ENCODE measurements at regions not wholly inside any gene's neighbourhood (a gene's known extent, or its start where the extent isn't known, plus 50 kb on each side); places are given as distances from the start of the nearest gene placed in this dataset.

- CTCF ChIA-PET, result no interaction called here
- no peaks in the 10 kb centered on the region for H3K36me3 ChIP-seq (ENCODE audit: insufficient read depth, low read length, poor library complexity, severe bottlenecking)
These were observed 114.4 kb upstream of the CCDC196 start for GRCh38 chr14:66371776-66372175.

GRCh38 chr14:66375046-66375964 is 110.9 kb upstream of the CCDC196 start:
- H3K27me3 ChIP-seq (replicated peaks; ENCODE audit: insufficient read depth, low read depth, low read length, poor library complexity), result no peaks in the 10 kb centered on the region
- H3K27ac ChIP-seq (ENCODE audit: low read depth, low read length, poor library complexity, severe bottlenecking), result no peak overlapping the region
- no peaks in the 10 kb centered on the region for H3K36me3 ChIP-seq (ENCODE audit: insufficient read depth, low read length, poor library complexity, severe bottlenecking)
- no TSS peak for BruUV-seq (replicated peaks)
- peak; percentile 19 for DNase-seq (ENCODE audit: low spot score)
- CTCF ChIA-PET, result no interaction called here
- TF ChIP-seq EZH2 (IDR thresholded peaks at IDR 0.05; ENCODE audit: borderline replicate concordance, low read depth, low read length, poor library complexity, severe bottlenecking), result no peak
- TF ChIP-seq, protein P1, sequence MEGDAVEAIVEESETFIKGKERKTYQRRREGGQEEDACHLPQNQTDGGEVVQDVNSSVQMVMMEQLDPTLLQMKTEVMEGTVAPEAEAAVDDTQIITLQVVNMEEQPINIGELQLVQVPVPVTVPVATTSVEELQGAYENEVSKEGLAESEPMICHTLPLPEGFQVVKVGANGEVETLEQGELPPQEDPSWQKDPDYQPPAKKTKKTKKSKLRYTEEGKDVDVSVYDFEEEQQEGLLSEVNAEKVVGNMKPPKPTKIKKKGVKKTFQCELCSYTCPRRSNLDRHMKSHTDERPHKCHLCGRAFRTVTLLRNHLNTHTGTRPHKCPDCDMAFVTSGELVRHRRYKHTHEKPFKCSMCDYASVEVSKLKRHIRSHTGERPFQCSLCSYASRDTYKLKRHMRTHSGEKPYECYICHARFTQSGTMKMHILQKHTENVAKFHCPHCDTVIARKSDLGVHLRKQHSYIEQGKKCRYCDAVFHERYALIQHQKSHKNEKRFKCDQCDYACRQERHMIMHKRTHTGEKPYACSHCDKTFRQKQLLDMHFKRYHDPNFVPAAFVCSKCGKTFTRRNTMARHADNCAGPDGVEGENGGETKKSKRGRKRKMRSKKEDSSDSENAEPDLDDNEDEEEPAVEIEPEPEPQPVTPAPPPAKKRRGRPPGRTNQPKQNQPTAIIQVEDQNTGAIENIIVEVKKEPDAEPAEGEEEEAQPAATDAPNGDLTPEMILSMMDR (conservative IDR thresholded peaks at IDR 0.05; ENCODE audit: low read depth, low read length), result no peak
- no peaks in the 10 kb centered on the region for H3K4me1 ChIP-seq (ENCODE audit: insufficient read depth, low read length, poor library complexity, severe bottlenecking)
- no peaks in the 10 kb centered on the region for H3K9me3 ChIP-seq (ENCODE audit: low read depth, low read length, poor library complexity, severe bottlenecking)
- intact Hi-C loops (cut with micrococcal nuclease; ENCODE audit: unreplicated experiment), result no loop called here
- POLR2A ChIA-PET (ENCODE audit: low non-redundant PET), result no interaction called here
- no peak overlapping the region for H3K4me3 ChIP-seq (ENCODE audit: low read depth, low read length, poor library complexity, severe bottlenecking)

More at GRCh38 chr14:66371776-66372175, 114.4 kb upstream of the CCDC196 start:
- no TSS peak for BruUV-seq (replicated peaks)
- Histone ChIP-seq H3K27me3 (replicated peaks; ENCODE audit: insufficient read depth, low read depth, low read length, poor library complexity) (no peaks in the 10 kb centered on the region), H3K4me3 (ENCODE audit: low read depth, low read length, poor library complexity, severe bottlenecking) (no peak overlapping the region), H3K27ac (ENCODE audit: low read depth, low read length, poor library complexity, severe bottlenecking) (no peak overlapping the region), H3K9me3 (ENCODE audit: low read depth, low read length, poor library complexity, severe bottlenecking) (no peaks in the 10 kb centered on the region), H3K4me1 (ENCODE audit: insufficient read depth, low read length, poor library complexity, severe bottlenecking) (no peaks in the 10 kb centered on the region)
- POLR2A ChIA-PET (ENCODE audit: low non-redundant PET), result no interaction called here
- intact Hi-C loops (cut with micrococcal nuclease; ENCODE audit: unreplicated experiment), result no loop called here
- TF ChIP-seq, protein P1 (conservative IDR thresholded peaks at IDR 0.05; ENCODE audit: low read depth, low read length), result no peak
- no peak for TF ChIP-seq EZH2 (IDR thresholded peaks at IDR 0.05; ENCODE audit: borderline replicate concordance, low read depth, low read length, poor library complexity, severe bottlenecking)
- no peak for DNase-seq (ENCODE audit: low spot score)

DNA sequence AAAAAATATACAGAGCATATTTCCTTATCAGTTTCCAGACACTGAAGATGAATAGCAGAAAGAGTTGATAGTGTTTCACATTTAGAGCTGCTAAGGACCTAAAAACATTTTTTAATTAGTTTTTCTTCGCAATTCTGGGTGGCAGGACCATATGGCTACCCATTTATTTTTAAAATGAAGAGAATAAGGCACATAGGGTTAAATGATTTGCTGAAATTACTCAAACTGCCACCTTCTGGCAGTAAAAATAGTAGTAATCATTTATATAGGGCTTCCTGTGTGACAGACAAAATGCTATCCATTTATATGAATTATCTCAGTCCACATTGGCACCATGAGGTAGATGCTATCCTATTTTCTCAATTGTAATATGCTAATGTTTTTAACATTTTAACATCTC is 108.6 kb upstream of the CCDC196 start:
- no peaks in the 10 kb centered on the region for H3K27me3 ChIP-seq (replicated peaks; ENCODE audit: insufficient read depth, low read depth, low read length, poor library complexity)
- H3K4me1 ChIP-seq (ENCODE audit: insufficient read depth, low read length, poor library complexity, severe bottlenecking), result no peaks in the 10 kb centered on the region
- POLR2A ChIA-PET (ENCODE audit: low non-redundant PET), result no interaction called here
- no peak overlapping the region for H3K27ac ChIP-seq (ENCODE audit: low read depth, low read length, poor library complexity, severe bottlenecking)
- CTCF ChIA-PET, result no interaction called here
- H3K4me3 ChIP-seq (ENCODE audit: low read depth, low read length, poor library complexity, severe bottlenecking), result no peak overlapping the region
- H3K9me3 ChIP-seq (ENCODE audit: low read depth, low read length, poor library complexity, severe bottlenecking), result no peaks in the 10 kb centered on the region
- H3K36me3 ChIP-seq (ENCODE audit: insufficient read depth, low read length, poor library complexity, severe bottlenecking), result no peaks in the 10 kb centered on the region
- intact Hi-C loops (cut with micrococcal nuclease; ENCODE audit: unreplicated experiment), result no loop called here
- TF ChIP-seq EZH2 (IDR thresholded peaks at IDR 0.05; ENCODE audit: borderline replicate concordance, low read depth, low read length, poor library complexity, severe bottlenecking), result no peak
- TF ChIP-seq, protein P1 (conservative IDR thresholded peaks at IDR 0.05; ENCODE audit: low read depth, low read length), result no peak
- BruUV-seq (replicated peaks), result no TSS peak
- no peak for DNase-seq (ENCODE audit: low spot score)
